ENCODE measurements at regions not wholly inside any gene's neighbourhood (a gene's known extent, or its start where the extent isn't known, plus 50 kb on each side); places are given as distances from the start of the nearest gene placed in this dataset.

GRCh38 chr4:13243152-13243551, 241.0 kb downstream of the RAB28 start:
- TF ChIP-seq REST (IDR thresholded peaks at IDR 0.05; ENCODE audit: insufficient read depth in 1 of 2, low read depth in 2 of 2, low read length in 2 of 2) (no peak), FOXP2 (optimal IDR thresholded peaks at IDR 0.05; ENCODE audit: borderline replicate concordance, extremely low read depth, extremely low read length, insufficient read depth) (no peak), POLR2AphosphoS5 (IDR thresholded peaks at IDR 0.05; ENCODE audit: low read depth, low read length) (no peak), TAF1 (IDR thresholded peaks at IDR 0.05; ENCODE audit: borderline replicate concordance, insufficient read depth, low read length) (no peak), SIN3A (IDR thresholded peaks at IDR 0.05; ENCODE audit: borderline replicate concordance, insufficient read depth, low read length) (no peak)

- no peak for TF ChIP-seq SIN3A (IDR thresholded peaks at IDR 0.05; ENCODE audit: borderline replicate concordance, insufficient read depth, low read length)
- no peak for TF ChIP-seq REST (IDR thresholded peaks at IDR 0.05; ENCODE audit: insufficient read depth in 1 of 2, low read depth in 2 of 2, low read length in 2 of 2)
Measured at GRCh38 chr4:13240066-13240465, 244.1 kb downstream of the RAB28 start.

GRCh38 chr4:13238936-13239335, 245.2 kb downstream of the RAB28 start:
- TF ChIP-seq SIN3A (IDR thresholded peaks at IDR 0.05; ENCODE audit: borderline replicate concordance, insufficient read depth, low read length) (no peak), POLR2AphosphoS5 (IDR thresholded peaks at IDR 0.05; ENCODE audit: low read depth, low read length) (no peak), TAF1 (IDR thresholded peaks at IDR 0.05; ENCODE audit: borderline replicate concordance, insufficient read depth, low read length) (no peak), REST (IDR thresholded peaks at IDR 0.05; ENCODE audit: insufficient read depth in 1 of 2, low read depth in 2 of 2, low read length in 2 of 2) (no peak), FOXP2 (optimal IDR thresholded peaks at IDR 0.05; ENCODE audit: borderline replicate concordance, extremely low read depth, extremely low read length, insufficient read depth) (no peak)

- TF ChIP-seq POLR2AphosphoS5 (IDR thresholded peaks at IDR 0.05; ENCODE audit: low read depth, low read length) (no peak), FOXP2 (optimal IDR thresholded peaks at IDR 0.05; ENCODE audit: borderline replicate concordance, extremely low read depth, extremely low read length, insufficient read depth) (no peak), TAF1 (IDR thresholded peaks at IDR 0.05; ENCODE audit: borderline replicate concordance, insufficient read depth, low read length) (no peak), SIN3A (IDR thresholded peaks at IDR 0.05; ENCODE audit: borderline replicate concordance, insufficient read depth, low read length) (no peak), REST (IDR thresholded peaks at IDR 0.05; ENCODE audit: insufficient read depth in 1 of 2, low read depth in 2 of 2, low read length in 2 of 2) (no peak)
Measured at GRCh38 chr4:13236485-13236884, 247.7 kb downstream of the RAB28 start.

GRCh38 chr4:13233755-13234154, 250.4 kb downstream of the RAB28 start:
- TF ChIP-seq SIN3A (IDR thresholded peaks at IDR 0.05; ENCODE audit: borderline replicate concordance, insufficient read depth, low read length) (no peak), FOXP2 (optimal IDR thresholded peaks at IDR 0.05; ENCODE audit: borderline replicate concordance, extremely low read depth, extremely low read length, insufficient read depth) (no peak), TAF1 (IDR thresholded peaks at IDR 0.05; ENCODE audit: borderline replicate concordance, insufficient read depth, low read length) (no peak), REST (IDR thresholded peaks at IDR 0.05; ENCODE audit: insufficient read depth in 1 of 2, low read depth in 2 of 2, low read length in 2 of 2) (no peak), POLR2AphosphoS5 (IDR thresholded peaks at IDR 0.05; ENCODE audit: low read depth, low read length) (no peak)
